HCT116 (cell line): ENCODE measurements at regions not wholly inside any gene's neighbourhood (a gene's known extent, or its start where the extent isn't known, plus 50 kb on each side); places are given as distances from the start of the nearest gene placed in this dataset.

ENCODE experiments used
- ATAC-seq: fragments of 200-7000 bp; cut with Tn5 transposase; 2 replicates; pipeline ENCODE4 v1.9.1; 2020; ENCODE audit warnings: mild to moderate bottlenecking, moderate library complexity
- BruUV-seq: library from RNA; stranded (reverse); fragments of 400-500 nt; replicated peaks from 2 replicates; lab custom pipeline; 2021; lab: Mats Ljungman, UMichigan
- CTCF ChIA-PET: fragments of 300-600 bp; sonication (Branson Sonifier 250); formaldehyde crosslinking; loops from one replicate; lab custom pipeline; 2021; ENCODE audit warnings: antibody characterized with exemption; lab: Charles Lee
- POLR2A ChIA-PET: fragments of 300-600, 350-600 bp; sonication (Branson Sonifier 250); formaldehyde crosslinking; loops from one replicate; lab custom pipeline; 2021; ENCODE audit warnings: antibody characterized with exemption; lab: Charles Lee
- RAD21 ChIA-PET, 2 experiments: fragments of 300-600 bp; sonication (Branson Sonifier 250); formaldehyde crosslinking; loops; one replicate each; lab custom pipeline; 2023; ENCODE audit warnings: low total read pairs in 2 of 2; ENCODE audit not compliant: uncharacterized antibody in 2 of 2, unreplicated experiment in 2 of 2, low non-redundant PET in 1 of 2; lab: Charles Lee
- DNase-seq: peaks from one replicate; pipeline ENCODE4 v3.0.0-alpha.2; 2010; ENCODE audit warnings: low read depth, low spot score
- H2AFZ ChIP-seq: fragments of 200-600 bp; shearing (Covaris generic), sonication (generic); 2 replicates; pipeline ENCODE4 v1.6.1; 2017; ENCODE audit warnings: low read depth, mixed run types, mixed read lengths, antibody characterized with exemption, low read length; ENCODE audit not compliant: poor library complexity, severe bottlenecking
- H3K27ac ChIP-seq: 2 replicates; pipeline ENCODE4 v1.5.1; 2012; ENCODE audit warnings: low read depth, low read length
- H3K27me3 ChIP-seq: fragments of 200-600 bp; sonication (generic); 2 replicates; pipeline ENCODE4 v1.6.1; 2016; ENCODE audit warnings: mixed run types, low read length, mixed read lengths; ENCODE audit not compliant: insufficient read depth
- H3K36me3 ChIP-seq, 2 experiments: fragments of 200-500 bp in 1 of 2; fragments of 200-600 bp in 1 of 2; sonication (Bioruptor generic) in 1 of 2; sonication (generic) in 1 of 2; 2 replicates each; pipeline versions ENCODE4 v1.5.1 to v1.6.1; 2014 to 2016; ENCODE audit warnings: low read length in 2 of 2, inconsistent platforms in 1 of 2, mixed read lengths in 1 of 2, mixed run types in 1 of 2; ENCODE audit not compliant: insufficient read depth in 2 of 2, control insufficient read depth in 1 of 2
- H3K4me1 ChIP-seq, 2 experiments: fragments of 200-600 bp in 1 of 2; sonication (generic) in 1 of 2; 2 replicates each; pipeline versions ENCODE4 v1.5.1 to v1.6.1; 2012 to 2017; ENCODE audit warnings: low read length in 2 of 2, inconsistent platforms in 1 of 2, mild to moderate bottlenecking in 1 of 2, mixed read lengths in 1 of 2, mixed run types in 1 of 2, moderate library complexity in 1 of 2; ENCODE audit not compliant: insufficient read depth in 2 of 2, control insufficient read depth in 1 of 2
- H3K4me2 ChIP-seq: fragments of 200-600 bp; sonication (generic); 2 replicates; pipeline ENCODE4 v1.6.1; 2017; ENCODE audit warnings: mixed run types, low read length, mixed read lengths
- H3K4me3 ChIP-seq, 2 experiments: fragments of 200-600 bp in 1 of 2; sonication (generic) in 1 of 2; replicated peaks in 1 of 2; 2 replicates each; pipeline ENCODE4 v1.5.1; 2011 to 2016; ENCODE audit warnings: low read length in 2 of 2, control low read depth in 1 of 2, low read depth in 1 of 2, mild to moderate bottlenecking in 1 of 2, mixed read lengths in 1 of 2, mixed run types in 1 of 2
- H3K79me2 ChIP-seq: fragments of 200-600 bp; sonication (generic); 2 replicates; pipeline ENCODE4 v1.6.1; 2017; ENCODE audit warnings: mild to moderate bottlenecking, mixed run types, low read length, moderate library complexity, mixed read lengths; ENCODE audit not compliant: insufficient read depth
- H3K9ac ChIP-seq: fragments of 200-600 bp; sonication (generic); 2 replicates; pipeline ENCODE4 v1.6.1; 2016; ENCODE audit warnings: low read length, mixed read lengths
- H3K9me2 ChIP-seq: fragments of 200-600 bp; sonication (generic), shearing (Covaris generic); 2 replicates; pipeline ENCODE4 v1.6.1; 2017; ENCODE audit warnings: mixed run types, mild to moderate bottlenecking, moderate library complexity; ENCODE audit not compliant: insufficient read depth
- H3K9me3 ChIP-seq, 2 experiments: fragments of 200-500 bp in 1 of 2; fragments of 200-600 bp in 1 of 2; sonication (Bioruptor generic) in 1 of 2; sonication (generic) in 1 of 2; 2 replicates each; pipeline ENCODE4 v1.6.1; 2014 to 2017; ENCODE audit warnings: low read length in 2 of 2, mixed read lengths in 2 of 2, inconsistent platforms in 1 of 2, low read depth in 1 of 2, mild to moderate bottlenecking in 1 of 2, mixed run types in 1 of 2, moderate library complexity in 1 of 2; ENCODE audit not compliant: control insufficient read depth in 1 of 2, insufficient read depth in 1 of 2
- H4K20me1 ChIP-seq: fragments of 200-600 bp; sonication (generic), shearing (Covaris generic); 2 replicates; pipeline ENCODE4 v1.6.1; 2017; ENCODE audit warnings: mixed run types, mild to moderate bottlenecking, moderate library complexity; ENCODE audit not compliant: insufficient read depth
- CEBPB ChIP-seq: IDR thresholded peaks from 2 replicates; pipeline ENCODE4 v1.6.1; 2012; ENCODE audit warnings: low read depth
- EGR1 ChIP-seq: IDR thresholded peaks from 2 replicates; pipeline ENCODE4 v1.6.1; 2012; ENCODE audit warnings: low read depth
- ELF1 ChIP-seq: IDR thresholded peaks from 2 replicates; pipeline ENCODE4 v1.6.1; 2012; ENCODE audit warnings: low read depth, borderline replicate concordance
- EZH2 ChIP-seq: fragments of 200-600 bp; sonication (generic); IDR thresholded peaks from 2 replicates; pipeline ENCODE4 v1.6.1; 2017; ENCODE audit warnings: antibody characterized with exemption, mixed run types
- EZH2phosphoT487 ChIP-seq: fragments of 200-600 bp; IDR thresholded peaks from 2 replicates; pipeline ENCODE4 v1.6.1; 2018; ENCODE audit warnings: antibody characterized with exemption, borderline replicate concordance
- FOSL1 ChIP-seq: IDR thresholded peaks from 2 replicates; pipeline ENCODE4 v1.6.1; 2012; ENCODE audit warnings: low read depth
- JUND ChIP-seq: IDR thresholded peaks from 2 replicates; pipeline ENCODE4 v1.6.1; 2012
- MAX ChIP-seq: IDR thresholded peaks from 2 replicates; pipeline ENCODE4 v1.6.1; 2012
- POLR2A ChIP-seq: IDR thresholded peaks from 2 replicates; pipeline ENCODE4 v1.7.0; 2011; ENCODE audit warnings: borderline replicate concordance; ENCODE audit not compliant: insufficient read depth, insufficient read length; ENCODE audit errors: extremely low read depth
- POLR2AphosphoS5 ChIP-seq: IDR thresholded peaks from 2 replicates; pipeline ENCODE4 v1.6.1; 2011; ENCODE audit warnings: mild to moderate bottlenecking, low read depth, low read length, moderate library complexity
- RAD21 ChIP-seq: IDR thresholded peaks from 2 replicates; pipeline ENCODE4 v1.6.1; 2012; ENCODE audit warnings: low read depth, mild to moderate bottlenecking
- REST ChIP-seq: IDR thresholded peaks from 2 replicates; pipeline ENCODE4 v1.6.1; 2012; ENCODE audit warnings: low read depth
- SIN3A ChIP-seq: IDR thresholded peaks from 2 replicates; pipeline ENCODE4 v1.6.1; 2012; ENCODE audit warnings: low read depth
- SP1 ChIP-seq: IDR thresholded peaks from 2 replicates; pipeline ENCODE4 v1.6.1; 2012; ENCODE audit warnings: low read depth
- SRF ChIP-seq: IDR thresholded peaks from 2 replicates; pipeline ENCODE4 v1.6.1; 2012; ENCODE audit warnings: low read depth
- ZFX ChIP-seq: fragments of 450-650 bp; IDR thresholded peaks from 2 replicates; pipeline ENCODE4 v1.6.1; 2017
- ZNF274 ChIP-seq: fragments of 200-500 bp; sonication (Bioruptor generic); IDR thresholded peaks from 2 replicates; pipeline ENCODE4 v1.6.1; 2014; ENCODE audit warnings: mild to moderate bottlenecking, low read depth, low read length, inconsistent platforms
- intact Hi-C: fragments of 100-400 bp; cut with micrococcal nuclease; formaldehyde crosslinking; loops from 2 replicates; pipeline ENCODE4 v1.10.0; 2022
- TF ChIP-seq, protein P1 (sequence below): IDR thresholded peaks from 2 replicates; pipeline ENCODE4 v1.6.1; 2011; ENCODE audit warnings: mild to moderate bottlenecking, low read length, moderate library complexity; ENCODE audit not compliant: insufficient replicate concordance; ENCODE audit errors: extremely low read depth
- TF ChIP-seq, protein P2 (sequence below): IDR thresholded peaks from 2 replicates; pipeline ENCODE4 v1.6.1; 2012

- POLR2A ChIA-PET, result no interaction called here
- RAD21 ChIA-PET, result no interaction called here
- no peak for DNase-seq
- H3K27me3 ChIP-seq, result peaks cover 10% of the 10 kb centered on the region
- CTCF ChIA-PET, result no interaction called here
- no peak for ATAC-seq
- no peak overlapping the region for H3K27ac ChIP-seq
- no peaks in the 10 kb centered on the region for H3K4me1 ChIP-seq
- no peak overlapping the region for H2AFZ ChIP-seq
- H3K9me3 ChIP-seq, result no peaks in the 10 kb centered on the region
- H4K20me1 ChIP-seq, result no peaks in the 10 kb centered on the region
- no peaks in the 10 kb centered on the region for H3K9me2 ChIP-seq
- H3K9ac ChIP-seq, result no peak overlapping the region
- H3K36me3 ChIP-seq, result no peaks in the 10 kb centered on the region
- TF ChIP-seq ZNF274 (no peak), ELF1 (no peak), MAX (no peak), RAD21 (no peak), POLR2AphosphoS5 (no peak), POLR2A (no peak), SRF (no peak), EZH2phosphoT487 (no peak), FOSL1 (no peak), JUND (no peak), EGR1 (no peak), REST (no peak), EZH2 (no peak), SIN3A (no peak), ZFX (no peak), SP1 (no peak), CEBPB (no peak)
- TF ChIP-seq, protein P1, sequence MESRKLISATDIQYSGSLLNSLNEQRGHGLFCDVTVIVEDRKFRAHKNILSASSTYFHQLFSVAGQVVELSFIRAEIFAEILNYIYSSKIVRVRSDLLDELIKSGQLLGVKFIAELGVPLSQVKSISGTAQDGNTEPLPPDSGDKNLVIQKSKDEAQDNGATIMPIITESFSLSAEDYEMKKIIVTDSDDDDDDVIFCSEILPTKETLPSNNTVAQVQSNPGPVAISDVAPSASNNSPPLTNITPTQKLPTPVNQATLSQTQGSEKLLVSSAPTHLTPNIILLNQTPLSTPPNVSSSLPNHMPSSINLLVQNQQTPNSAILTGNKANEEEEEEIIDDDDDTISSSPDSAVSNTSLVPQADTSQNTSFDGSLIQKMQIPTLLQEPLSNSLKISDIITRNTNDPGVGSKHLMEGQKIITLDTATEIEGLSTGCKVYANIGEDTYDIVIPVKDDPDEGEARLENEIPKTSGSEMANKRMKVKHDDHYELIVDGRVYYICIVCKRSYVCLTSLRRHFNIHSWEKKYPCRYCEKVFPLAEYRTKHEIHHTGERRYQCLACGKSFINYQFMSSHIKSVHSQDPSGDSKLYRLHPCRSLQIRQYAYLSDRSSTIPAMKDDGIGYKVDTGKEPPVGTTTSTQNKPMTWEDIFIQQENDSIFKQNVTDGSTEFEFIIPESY, result no peak
- TF ChIP-seq, protein P2, sequence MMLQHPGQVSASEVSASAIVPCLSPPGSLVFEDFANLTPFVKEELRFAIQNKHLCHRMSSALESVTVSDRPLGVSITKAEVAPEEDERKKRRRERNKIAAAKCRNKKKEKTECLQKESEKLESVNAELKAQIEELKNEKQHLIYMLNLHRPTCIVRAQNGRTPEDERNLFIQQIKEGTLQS, result no peak
- H3K79me2 ChIP-seq, result no peaks in the 10 kb centered on the region
- no peak overlapping the region for H3K4me2 ChIP-seq
- intact Hi-C loops, result no loop called here
- BruUV-seq, result no TSS peak
- H3K4me3 ChIP-seq, result no peak overlapping the region
These were observed 409.5 kb upstream of the DEPDC1 start for GRCh38 chr1:68906431-68906830.
